HepG2 (cell line): ENCODE measurements at regions not wholly inside any gene's neighbourhood (a gene's known extent, or its start where the extent isn't known, plus 50 kb on each side); places are given as distances from the start of the nearest gene placed in this dataset.

ENCODE experiments used
- ATAC-seq: fragments of 200-7000 bp; cut with Tn5 transposase; 3 replicates; pipeline ENCODE4 v1.9.1; 2020; ENCODE audit warnings: mild to moderate bottlenecking, moderate library complexity
- BruUV-seq: library from RNA; stranded (reverse); fragments of 400-500 nt; replicated peaks from 2 replicates; lab custom pipeline; 2021; lab: Mats Ljungman, UMichigan
- CTCF ChIA-PET: fragments of 300-600 bp; formaldehyde crosslinking; extraction: SDS; loops from one replicate; lab custom pipeline; 2021; ENCODE audit warnings: low total read pairs, inconsistent platforms, low intra/inter-chr PET ratio; lab: Yijun Ruan, JAX
- POLR2A ChIA-PET: fragments of 350-600 bp; sonication (Branson Sonifier 250); formaldehyde crosslinking; loops from one replicate; lab custom pipeline; 2020; ENCODE audit warnings: antibody characterized with exemption, inconsistent platforms; lab: Yijun Ruan, JAX
- DNase-seq: peaks from one replicate; pipeline ENCODE4 v3.0.0-alpha.2; 2015; ENCODE audit warnings: low spot score
- FAIRE-seq: peaks from 3 replicates; lab custom pipeline; 2011; peaks lifted over from hg19 to GRCh38; lab: Jason Lieb, UNC
- H2AFZ ChIP-seq: one replicate; pipeline ENCODE4 v1.6.1; 2011; ENCODE audit warnings: low read length, inconsistent platforms
- H3K27ac ChIP-seq: fragments of 300-600 bp; 3 replicates; pipeline ENCODE4 v1.8.0; 2011; ENCODE audit warnings: mixed run types, mild to moderate bottlenecking, mixed read lengths, low read length, inconsistent platforms; ENCODE audit not compliant: insufficient read depth; ENCODE audit errors: extremely low read length
- H3K27me3 ChIP-seq, 2 experiments: fragments of 200-600 bp in 1 of 2; 2 replicates in 1 of 2; 3 replicates in 1 of 2; pipeline versions ENCODE4 v1.6.0 to v1.8.0; 2011; ENCODE audit warnings: low read length in 2 of 2, mild to moderate bottlenecking in 2 of 2, moderate library complexity in 2 of 2, inconsistent platforms in 1 of 2; ENCODE audit not compliant: insufficient read depth in 2 of 2, control insufficient read depth in 1 of 2
- H3K36me3 ChIP-seq, 2 experiments: fragments of 200-600 bp in 1 of 2; replicated peaks in 1 of 2; 2 replicates in 1 of 2; 3 replicates in 1 of 2; pipeline versions ENCODE4 v1.5.1 to v1.8.0; 2011; ENCODE audit warnings: low read length in 2 of 2, inconsistent platforms in 1 of 2; ENCODE audit not compliant: insufficient read depth in 2 of 2, control insufficient read depth in 1 of 2
- H3K4me1 ChIP-seq: 2 replicates; pipeline ENCODE4 v1.5.1; 2012; ENCODE audit warnings: low read length, inconsistent platforms; ENCODE audit not compliant: insufficient read depth
- H3K4me2 ChIP-seq: 2 replicates; pipeline ENCODE4 v1.6.0; 2011; ENCODE audit warnings: low read depth, low read length, inconsistent platforms
- H3K4me3 ChIP-seq, 3 experiments: fragments of 200-600 bp in 1 of 3; sonication (generic), shearing (Covaris generic) in 1 of 3; replicated peaks in 1 of 3; 2 replicates each; pipeline ENCODE4 v1.5.1; 2011 to 2016; ENCODE audit warnings: low read length in 3 of 3, inconsistent platforms in 2 of 3, low read depth in 2 of 3, mild to moderate bottlenecking in 2 of 3, control low read depth in 1 of 3, mixed read lengths in 1 of 3; ENCODE audit not compliant: insufficient read depth in 1 of 3
- H3K79me2 ChIP-seq: one replicate; pipeline ENCODE4 v1.6.1; 2011; ENCODE audit warnings: low read length, inconsistent platforms; ENCODE audit not compliant: insufficient read depth
- H3K9ac ChIP-seq: 2 replicates; pipeline ENCODE4 v1.6.0; 2011; ENCODE audit warnings: mild to moderate bottlenecking, low read depth, low read length, inconsistent platforms; ENCODE audit not compliant: insufficient read depth
- H3K9me3 ChIP-seq: 2 replicates; pipeline ENCODE4 v1.5.1; 2012; ENCODE audit warnings: mild to moderate bottlenecking, low read length
- H4K20me1 ChIP-seq: 2 replicates; pipeline ENCODE4 v1.6.0; 2011; ENCODE audit warnings: inconsistent platforms, mild to moderate bottlenecking, low read length, moderate library complexity; ENCODE audit not compliant: insufficient read depth
- HHEX ChIP-seq: IDR thresholded peaks from 2 replicates; pipeline ENCODE4 v1.6.1; 2016; ENCODE audit warnings: control low read depth
- HOXA3 ChIP-seq: sonication (generic); formaldehyde crosslinking; IDR thresholded peaks from 2 replicates; pipeline ENCODE4 v1.5.0; 2020; ENCODE audit warnings: missing genetic modification reagents
- MAZ ChIP-seq, 2 experiments: sonication (generic) in 1 of 2; formaldehyde crosslinking in 1 of 2; IDR thresholded peaks; 2 replicates each; pipeline versions ENCODE4 v1.5.0 to v1.6.1; 2012 to 2020; ENCODE audit warnings: low read depth in 2 of 2, mild to moderate bottlenecking in 2 of 2, borderline replicate concordance in 1 of 2, improper control_type of control experiment in 1 of 2, low read length in 1 of 2, missing genetic modification reagents in 1 of 2, moderate library complexity in 1 of 2
- MIER2 ChIP-seq: IDR thresholded peaks from 2 replicates; pipeline ENCODE4 v1.6.1; 2016; ENCODE audit warnings: missing biosample characterization, missing genetic modification reagents
- TEAD2 ChIP-seq: sonication (generic); formaldehyde crosslinking; IDR thresholded peaks from 2 replicates; pipeline ENCODE4 v1.9.0; 2021; ENCODE audit warnings: missing genetic modification reagents
- THYN1 ChIP-seq: sonication (generic); formaldehyde crosslinking; IDR thresholded peaks from 2 replicates; pipeline ENCODE4 v1.8.1; 2023; ENCODE audit warnings: low read depth, mild to moderate bottlenecking, moderate library complexity, missing genetic modification reagents, borderline replicate concordance
- ZNF441 ChIP-seq: sonication (generic); formaldehyde crosslinking; IDR thresholded peaks from 2 replicates; pipeline ENCODE4 v1.7.0; 2021; ENCODE audit warnings: missing genetic modification reagents, borderline replicate concordance
- ZNF546 ChIP-seq: sonication (generic); formaldehyde crosslinking; conservative IDR thresholded peaks from 2 replicates; pipeline ENCODE4 v1.8.1; 2023; ENCODE audit warnings: mild to moderate bottlenecking, missing genetic modification reagents
- ZNF772 ChIP-seq: sonication (generic); formaldehyde crosslinking; IDR thresholded peaks from 2 replicates; pipeline ENCODE4 v1.5.0; 2020; ENCODE audit warnings: mild to moderate bottlenecking, missing genetic modification reagents
- WGBS: methylation state at CpG from one replicate; pipeline ENCODE4 v1.1.6; 2017; ENCODE audit warnings: low lambda C conversion rate; 5-methylcytosine and 5-hydroxymethylcytosine counted together
- in situ Hi-C: cut with HindIII; loops from 2 replicates; pipeline ENCODE4 v1.10.0; 2017; ENCODE audit warnings: low pct_unique_long_range_greater_than_20kb; ENCODE audit not compliant: extremely low pct_ligation_motif_present
- intact Hi-C: fragments of 100-400 bp; cut with micrococcal nuclease; formaldehyde crosslinking; loops from one replicate; pipeline ENCODE4 v1.10.0; 2022; ENCODE audit not compliant: unreplicated experiment
- TF ChIP-seq, protein P1 (sequence below): sonication (generic); formaldehyde crosslinking; IDR thresholded peaks from 2 replicates; pipeline ENCODE4 v1.5.0; 2020; ENCODE audit warnings: missing genetic modification reagents
- TF ChIP-seq, protein P2 (sequence below): sonication (generic); formaldehyde crosslinking; IDR thresholded peaks from 2 replicates; pipeline ENCODE4 v1.4.0; 2020; ENCODE audit warnings: mild to moderate bottlenecking, low read depth, missing genetic modification reagents
- TF ChIP-seq, protein P3 (sequence below): IDR thresholded peaks from 2 replicates; pipeline ENCODE4 v1.6.1; 2016
- TF ChIP-seq, protein P4 (sequence below): sonication (generic); formaldehyde crosslinking; IDR thresholded peaks from 2 replicates; pipeline ENCODE4 v1.4.0; 2020; ENCODE audit warnings: mild to moderate bottlenecking, missing genetic modification reagents, borderline replicate concordance
- TF ChIP-seq, protein P5 (sequence below): sonication (generic); formaldehyde crosslinking; IDR thresholded peaks from 2 replicates; pipeline ENCODE4 v1.4.0; 2020; ENCODE audit warnings: missing genetic modification reagents

DNA sequence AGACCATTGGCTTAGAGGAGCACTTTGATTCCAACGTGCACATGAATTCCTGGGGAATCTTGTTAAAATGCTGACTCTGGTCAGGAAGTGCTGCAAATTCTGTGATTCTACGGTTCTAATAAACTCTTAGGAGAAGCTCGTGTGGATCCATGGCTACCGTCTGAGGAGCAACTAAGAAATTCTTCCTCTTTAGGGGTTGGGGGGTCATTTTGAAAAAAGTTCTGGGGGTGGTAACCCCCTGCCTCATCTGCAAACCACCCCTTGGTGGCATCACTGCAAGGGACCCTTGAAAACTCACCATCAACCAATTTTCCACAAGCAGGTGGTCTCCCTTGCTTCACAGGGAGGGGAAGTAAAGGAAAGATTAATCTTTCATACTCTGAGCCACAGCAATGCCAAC lies 52.2 kb upstream of the IGF1R start:
- no peak overlapping the region for H3K4me2 ChIP-seq
- 34% methylated on average over 4 of the region's 4 CpGs for WGBS
- H3K9ac ChIP-seq, result no peak overlapping the region
- no peak for TF ChIP-seq HHEX
- no peak for TF ChIP-seq TEAD2 (CRISPR knock-in tag)
- TF ChIP-seq, protein P1, sequence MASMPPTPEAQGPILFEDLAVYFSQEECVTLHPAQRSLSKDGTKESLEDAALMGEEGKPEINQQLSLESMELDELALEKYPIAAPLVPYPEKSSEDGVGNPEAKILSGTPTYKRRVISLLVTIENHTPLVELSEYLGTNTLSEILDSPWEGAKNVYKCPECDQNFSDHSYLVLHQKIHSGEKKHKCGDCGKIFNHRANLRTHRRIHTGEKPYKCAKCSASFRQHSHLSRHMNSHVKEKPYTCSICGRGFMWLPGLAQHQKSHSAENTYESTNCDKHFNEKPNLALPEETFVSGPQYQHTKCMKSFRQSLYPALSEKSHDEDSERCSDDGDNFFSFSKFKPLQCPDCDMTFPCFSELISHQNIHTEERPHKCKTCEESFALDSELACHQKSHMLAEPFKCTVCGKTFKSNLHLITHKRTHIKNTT (CRISPR knock-in tag), result no peak
- no peak for TF ChIP-seq MIER2 (CRISPR knock-in tag)
- TF ChIP-seq, protein P2, sequence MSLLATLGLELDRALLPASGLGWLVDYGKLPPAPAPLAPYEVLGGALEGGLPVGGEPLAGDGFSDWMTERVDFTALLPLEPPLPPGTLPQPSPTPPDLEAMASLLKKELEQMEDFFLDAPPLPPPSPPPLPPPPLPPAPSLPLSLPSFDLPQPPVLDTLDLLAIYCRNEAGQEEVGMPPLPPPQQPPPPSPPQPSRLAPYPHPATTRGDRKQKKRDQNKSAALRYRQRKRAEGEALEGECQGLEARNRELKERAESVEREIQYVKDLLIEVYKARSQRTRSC (CRISPR knock-in tag), result no peak
- TF ChIP-seq, protein P3, sequence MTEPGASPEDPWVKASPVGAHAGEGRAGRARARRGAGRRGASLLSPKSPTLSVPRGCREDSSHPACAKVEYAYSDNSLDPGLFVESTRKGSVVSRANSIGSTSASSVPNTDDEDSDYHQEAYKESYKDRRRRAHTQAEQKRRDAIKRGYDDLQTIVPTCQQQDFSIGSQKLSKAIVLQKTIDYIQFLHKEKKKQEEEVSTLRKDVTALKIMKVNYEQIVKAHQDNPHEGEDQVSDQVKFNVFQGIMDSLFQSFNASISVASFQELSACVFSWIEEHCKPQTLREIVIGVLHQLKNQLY (CRISPR knock-in tag), result no peak
- no peak for TF ChIP-seq ZNF441 (CRISPR knock-in tag)
- TF ChIP-seq ZNF772 (CRISPR knock-in tag), result no peak
- TF ChIP-seq HOXA3 (CRISPR knock-in tag), result no peak
- TF ChIP-seq THYN1, result no peak
- TF ChIP-seq, protein P4, sequence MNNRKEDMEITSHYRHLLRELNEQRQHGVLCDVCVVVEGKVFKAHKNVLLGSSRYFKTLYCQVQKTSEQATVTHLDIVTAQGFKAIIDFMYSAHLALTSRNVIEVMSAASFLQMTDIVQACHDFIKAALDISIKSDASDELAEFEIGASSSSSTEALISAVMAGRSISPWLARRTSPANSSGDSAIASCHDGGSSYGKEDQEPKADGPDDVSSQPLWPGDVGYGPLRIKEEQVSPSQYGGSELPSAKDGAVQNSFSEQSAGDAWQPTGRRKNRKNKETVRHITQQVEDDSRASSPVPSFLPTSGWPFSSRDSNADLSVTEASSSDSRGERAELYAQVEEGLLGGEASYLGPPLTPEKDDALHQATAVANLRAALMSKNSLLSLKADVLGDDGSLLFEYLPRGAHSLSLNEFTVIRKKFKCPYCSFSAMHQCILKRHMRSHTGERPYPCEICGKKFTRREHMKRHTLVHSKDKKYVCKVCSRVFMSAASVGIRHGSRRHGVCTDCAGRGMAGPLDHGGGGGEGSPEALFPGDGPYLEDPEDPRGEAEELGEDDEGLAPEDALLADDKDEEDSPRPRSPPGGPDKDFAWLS, result no peak
- TF ChIP-seq, protein P5, sequence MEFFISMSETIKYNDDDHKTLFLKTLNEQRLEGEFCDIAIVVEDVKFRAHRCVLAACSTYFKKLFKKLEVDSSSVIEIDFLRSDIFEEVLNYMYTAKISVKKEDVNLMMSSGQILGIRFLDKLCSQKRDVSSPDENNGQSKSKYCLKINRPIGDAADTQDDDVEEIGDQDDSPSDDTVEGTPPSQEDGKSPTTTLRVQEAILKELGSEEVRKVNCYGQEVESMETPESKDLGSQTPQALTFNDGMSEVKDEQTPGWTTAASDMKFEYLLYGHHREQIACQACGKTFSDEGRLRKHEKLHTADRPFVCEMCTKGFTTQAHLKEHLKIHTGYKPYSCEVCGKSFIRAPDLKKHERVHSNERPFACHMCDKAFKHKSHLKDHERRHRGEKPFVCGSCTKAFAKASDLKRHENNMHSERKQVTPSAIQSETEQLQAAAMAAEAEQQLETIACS (CRISPR knock-in tag), result no peak
- no peak for TF ChIP-seq MAZ (IDR thresholded peaks at IDR 0.05; ENCODE audit: borderline replicate concordance, low read depth, low read length)
- no peak for TF ChIP-seq MAZ (CRISPR knock-in tag; IDR thresholded peaks at IDR 0.05; ENCODE audit: low read depth)
- no peak for TF ChIP-seq ZNF546 (CRISPR knock-in tag)
- POLR2A ChIA-PET, result no interaction called here
- BruUV-seq, result no TSS peak
- FAIRE-seq (no peak), ATAC-seq (no peak), DNase-seq (no peak)
- no peak overlapping the region for H2AFZ ChIP-seq
- H3K4me3 ChIP-seq, result no peak overlapping the region
- in situ Hi-C loops (no loop called here), intact Hi-C loops (no loop called here)
- H3K36me3 ChIP-seq, result no peaks in the 10 kb centered on the region
- H3K4me1 ChIP-seq, result peaks cover 7% of the 10 kb centered on the region; the same call in 1 of the 2 replicates
- H4K20me1 ChIP-seq, result no peaks in the 10 kb centered on the region
- CTCF ChIA-PET, result no interaction called here
- H3K9me3 ChIP-seq, result no peaks in the 10 kb centered on the region
- peaks cover 3 to 47% of the 10 kb centered on the region in 2 experiments; a peak in 4 of 5 replicates for H3K27me3 ChIP-seq
- H3K79me2 ChIP-seq, result no peaks in the 10 kb centered on the region
- H3K27ac ChIP-seq, result no peak overlapping the region
